Heart left ventricle (tissue), 13 donors: ENCODE measurements at regions not wholly inside any gene's neighbourhood (a gene's known extent, or its start where the extent isn't known, plus 50 kb on each side); places are given as distances from the start of the nearest gene placed in this dataset.

Source experiments
- CTCF ChIP-seq, 12 donors: fragments of 200-600 bp; sonication (generic) in 4 of 12; IDR thresholded peaks; one replicate each; pipeline versions ENCODE4 v1.5.0 to v1.8.0; 2018 to 2022; ENCODE audit warnings: antibody characterized with exemption in 12 of 12, mild to moderate bottlenecking in 5 of 12
- POLR2A ChIP-seq, 2 donors: fragments of 450-650 bp; IDR thresholded peaks; one replicate each; pipeline ENCODE4 v1.6.1; 2017; ENCODE audit warnings: antibody characterized with exemption in 2 of 2, mild to moderate bottlenecking in 2 of 2, moderate library complexity in 2 of 2
- donor health status: ischemic (EF 13 %, LVEDD 7.1; RV severe dilation, severe dysfunction).
- donor health status: DM: no; HTN: yes; CAD: no.
- donor health status: DM: no; HTN: no; CAD: no.
- donor health status: ischemic (EF 25% LVEDD 6.9; RV normal size, moderate dysfunction).
- donor health status: ischemic (EF 25% LVEDD 5.7; RV mildly dilated, moderate dysfunction).
- donor health status: ischemic (EF 35%, LVEDD 5.7; RV mildly dilated, moderate dysfunction).
- donor health status: nonischemic (EF 11% LVEDD 7.7; RV severe dilation, severe dysfunction).
- donor health status: DM: yes; HTN: yes; CAD: no.
- donor health status: PGD.
- donor health status: ischemic (EF 29% LVEDD 5.4; RV normal size, mild dysfunction).
- donor health status: nonischemic (EF 23%, LVEDD 6.1; RV moderate dilation, normal function).

- TF ChIP-seq POLR2A (IDR thresholded peaks at IDR 0.05), result no peak
- no peak for TF ChIP-seq CTCF (IDR thresholded peaks at IDR 0.05)
These were observed 321.6 kb downstream of the DSEL start for GRCh38 chr18:67194886-67195285.
